ENCODE measurements at regions not wholly inside any gene's neighbourhood (a gene's known extent, or its start where the extent isn't known, plus 50 kb on each side); places are given as distances from the start of the nearest gene placed in this dataset.

DNA sequence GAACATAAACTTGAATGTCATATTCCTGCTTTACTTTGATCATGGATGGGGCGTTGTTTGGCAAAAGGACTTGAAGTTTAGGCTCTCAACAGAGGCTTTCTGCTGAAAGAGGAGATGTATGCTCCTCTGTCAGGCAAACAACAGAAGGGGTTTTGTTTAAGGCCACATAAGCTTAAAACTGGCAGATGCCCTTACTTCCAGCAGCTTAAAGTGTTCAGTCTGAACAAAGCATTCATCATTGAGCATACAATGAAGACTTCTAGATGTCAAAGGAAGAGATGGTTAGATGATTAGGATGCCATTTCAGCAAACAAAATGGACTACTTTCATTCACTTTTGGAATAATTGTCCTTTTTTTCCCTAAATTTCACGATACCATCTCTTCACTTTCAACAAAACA, 484.5 kb downstream of the SLITRK6 start:
- DNase-seq (ENCODE audit: low read depth in 2 of 3, low spot score in 2 of 3): no peak

DNA sequence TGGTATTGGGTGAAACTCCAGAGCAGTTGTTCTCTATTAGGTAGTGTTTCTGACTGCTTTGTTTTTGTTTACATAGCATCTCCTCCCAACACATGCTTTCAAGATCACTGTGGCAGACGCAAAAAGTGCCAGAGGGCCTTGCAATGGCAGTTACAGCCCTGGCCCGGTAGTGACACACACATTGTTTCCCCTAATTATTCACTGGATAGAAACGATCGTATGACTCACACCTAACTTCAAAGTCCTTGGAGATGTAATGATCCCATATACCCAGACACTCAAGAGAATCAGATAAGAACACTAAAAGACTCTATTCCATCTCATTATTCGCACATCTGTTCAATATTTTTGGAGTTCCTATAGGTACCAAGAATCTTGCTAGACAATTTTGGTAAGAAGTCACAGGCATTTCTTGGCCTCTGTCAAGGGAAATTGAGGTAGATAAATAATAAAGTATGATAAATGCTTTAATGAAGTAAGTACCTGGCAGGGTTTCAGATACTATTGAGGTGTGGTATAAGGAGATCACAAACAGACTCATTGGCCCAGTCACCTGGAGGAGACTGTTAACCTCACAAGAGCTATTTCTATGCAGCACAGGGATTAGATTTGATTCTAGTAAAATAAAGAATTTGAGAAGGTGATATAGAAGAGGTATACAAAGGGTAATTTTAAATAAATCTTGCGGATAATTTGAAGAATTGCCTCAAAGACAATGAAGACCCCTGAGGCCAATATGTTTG, 485.3 kb downstream of the SLITRK6 start:
- no peak for DNase-seq (ENCODE audit: low read depth in 2 of 3, low spot score in 2 of 3)

DNA sequence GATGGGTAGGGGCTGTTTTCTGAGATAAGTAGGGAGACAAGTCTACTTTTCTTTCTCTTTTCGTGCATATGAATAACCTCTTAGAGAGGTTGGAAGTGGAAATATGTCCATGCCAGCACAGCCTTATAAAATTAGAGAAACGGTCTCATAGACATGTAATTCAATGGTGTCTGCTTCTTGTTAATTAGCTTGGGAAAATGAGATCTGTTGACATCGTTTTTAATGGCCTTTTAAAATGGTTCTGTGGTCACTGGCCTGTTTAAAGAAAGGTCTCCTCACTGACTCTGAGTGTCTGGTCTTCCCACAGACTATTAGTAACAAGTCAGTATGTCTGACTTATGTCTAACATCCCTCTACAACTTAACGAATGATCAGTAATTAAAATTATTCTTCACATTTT, 487.1 kb downstream of the SLITRK6 start:
- DNase-seq (ENCODE audit: low read depth in 2 of 3, low spot score in 2 of 3): no peak

DNA sequence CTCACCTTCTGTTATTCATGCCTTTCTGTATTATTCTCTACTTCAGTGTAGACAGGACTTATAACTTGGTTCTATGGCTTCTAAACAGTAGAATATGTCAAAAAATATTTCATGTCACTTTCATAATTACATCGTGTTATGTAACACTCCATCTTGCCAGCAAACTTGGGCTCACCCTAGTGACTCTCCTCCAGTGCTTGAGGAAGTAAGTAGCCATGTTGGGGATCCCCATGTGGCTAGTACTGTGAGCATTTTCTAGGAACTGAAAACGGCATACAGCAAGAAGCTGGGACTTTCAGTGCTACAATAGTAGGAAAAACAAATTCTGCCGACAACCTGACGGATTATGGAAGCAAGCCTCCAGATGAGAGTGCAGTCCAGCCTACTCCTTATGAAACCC, 495.6 kb downstream of the SLITRK6 start:
- DNase-seq (ENCODE audit: low read depth in 2 of 3, low spot score in 2 of 3): no peak

DNA sequence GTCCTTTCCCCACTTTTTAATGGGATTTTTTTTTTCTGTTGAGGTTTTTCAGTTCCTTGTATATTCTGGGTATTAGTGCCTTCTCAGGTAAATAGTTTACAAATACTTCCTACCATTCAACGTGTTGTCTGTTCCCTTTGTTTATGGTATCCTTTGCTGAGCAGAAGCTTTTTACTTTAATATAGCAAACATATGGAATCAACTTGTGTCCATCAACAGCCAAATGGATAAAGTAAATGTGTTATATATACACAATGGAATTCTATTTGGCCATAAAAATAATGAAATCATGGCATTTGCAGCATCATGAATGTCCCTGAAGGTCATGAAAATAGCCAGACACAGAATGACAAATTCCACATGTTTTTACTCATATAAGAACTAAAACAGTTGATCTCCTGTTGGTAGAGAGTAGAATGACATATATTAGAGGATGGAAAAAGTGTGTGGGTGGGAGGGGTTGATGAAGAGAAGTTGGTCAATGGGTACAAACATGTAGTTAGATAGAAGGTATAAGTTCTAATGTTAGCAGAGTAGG, 500.8 kb downstream of the SLITRK6 start:
- DNase-seq (ENCODE audit: low read depth in 2 of 3, low spot score in 2 of 3): no peak

DNA sequence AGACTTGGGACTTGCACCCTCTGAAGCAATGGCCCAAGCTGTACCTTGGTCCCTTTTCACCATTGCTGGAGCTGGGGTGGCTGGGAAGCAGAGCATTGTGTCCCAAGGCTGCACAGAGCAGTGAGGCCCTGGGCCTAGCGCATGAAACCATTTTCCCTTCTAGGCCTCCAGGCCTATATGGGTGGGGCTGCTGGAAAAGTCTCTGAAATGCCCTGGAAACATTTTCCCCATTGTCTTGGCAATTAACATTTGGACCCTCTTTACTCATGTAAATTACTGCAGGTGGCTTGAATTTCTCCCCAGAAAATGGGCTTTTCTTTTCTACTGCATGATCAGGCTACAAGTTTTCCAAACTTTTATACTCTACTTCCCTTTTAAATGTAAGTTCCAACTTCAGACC, 510.5 kb downstream of the SLITRK6 start:
- DNase-seq (ENCODE audit: low read depth in 2 of 3, low spot score in 2 of 3): no peak

DNA sequence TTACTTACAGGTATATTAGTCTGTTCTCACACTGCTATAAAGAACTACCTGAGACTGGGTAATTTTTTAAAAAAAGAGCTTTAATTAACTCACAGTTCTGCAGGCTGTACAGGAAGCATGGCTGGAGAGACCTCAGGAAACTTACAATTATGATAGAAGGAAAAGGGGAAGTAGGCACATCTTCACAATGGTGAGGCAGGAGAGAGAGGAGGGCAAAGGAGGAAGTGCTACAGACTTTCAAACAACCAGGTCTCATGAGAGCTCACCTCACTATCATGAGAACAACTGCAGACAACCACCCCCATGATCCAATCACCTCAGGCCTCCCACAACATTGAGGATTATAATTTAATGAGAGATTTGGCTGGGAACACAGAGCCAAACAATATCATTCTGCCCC, 511.7 kb downstream of the SLITRK6 start:
- no peak for DNase-seq (ENCODE audit: low read depth in 2 of 3, low spot score in 2 of 3)

DNA sequence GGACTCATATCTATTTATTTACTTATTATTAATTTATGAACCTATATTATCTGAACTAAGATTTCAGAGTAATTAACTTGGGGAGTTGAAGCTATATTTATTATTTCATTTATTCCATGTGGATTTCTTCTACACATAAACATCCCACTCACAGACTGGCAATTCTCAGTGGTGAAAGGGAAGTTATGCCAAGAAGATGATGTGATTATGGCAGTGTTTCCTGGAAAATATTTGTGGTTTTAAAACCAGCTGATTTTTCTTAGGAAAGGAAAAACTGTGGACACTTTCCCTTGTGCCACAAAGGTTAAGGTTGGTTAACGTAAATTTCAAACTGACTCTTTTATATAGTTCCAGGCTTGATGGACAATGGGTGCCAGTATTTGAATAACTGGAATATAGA, 513.1 kb downstream of the SLITRK6 start:
- no peak for DNase-seq (ENCODE audit: low read depth in 2 of 3, low spot score in 2 of 3)

DNA sequence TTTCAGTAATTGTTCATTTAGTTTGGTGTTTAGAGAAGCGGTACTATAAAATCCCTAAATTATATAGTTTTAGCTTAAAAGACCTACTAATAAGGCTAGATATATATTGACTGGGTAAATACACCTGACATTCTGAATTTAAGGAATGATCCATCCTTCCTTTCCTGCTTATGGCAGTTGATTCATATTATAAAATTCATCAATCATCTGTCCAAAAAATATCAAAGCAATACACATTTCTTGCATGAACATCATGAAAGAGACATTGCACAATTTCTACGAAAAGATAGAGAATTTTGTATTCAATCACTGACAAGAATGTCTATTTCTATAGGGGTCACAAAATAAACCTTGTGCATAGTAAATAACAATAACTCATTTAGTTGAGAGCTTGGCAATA, 514.9 kb downstream of the SLITRK6 start:
- DNase-seq (ENCODE audit: low read depth in 2 of 3, low spot score in 2 of 3): no peak

DNA sequence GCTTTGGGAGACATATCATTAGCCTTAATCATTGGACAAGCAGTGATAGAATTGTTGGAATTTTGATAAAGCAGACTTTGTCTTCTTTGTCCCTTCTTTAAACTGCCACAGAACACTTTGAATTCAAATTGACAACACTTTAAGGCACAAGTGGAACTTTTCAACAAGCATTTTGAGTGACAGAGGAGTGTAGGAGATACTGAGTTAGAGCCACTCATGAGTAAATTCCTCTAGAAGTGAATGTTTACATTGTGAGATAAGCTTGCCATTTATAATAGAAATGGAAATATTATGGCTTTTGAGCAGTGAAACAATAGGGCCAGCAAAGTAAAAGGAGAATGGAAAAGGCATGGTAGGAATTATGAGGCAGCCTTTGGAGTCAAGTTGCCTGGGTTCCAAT, 515.8 kb downstream of the SLITRK6 start:
- no peak for DNase-seq (ENCODE audit: low read depth in 2 of 3, low spot score in 2 of 3)

DNA sequence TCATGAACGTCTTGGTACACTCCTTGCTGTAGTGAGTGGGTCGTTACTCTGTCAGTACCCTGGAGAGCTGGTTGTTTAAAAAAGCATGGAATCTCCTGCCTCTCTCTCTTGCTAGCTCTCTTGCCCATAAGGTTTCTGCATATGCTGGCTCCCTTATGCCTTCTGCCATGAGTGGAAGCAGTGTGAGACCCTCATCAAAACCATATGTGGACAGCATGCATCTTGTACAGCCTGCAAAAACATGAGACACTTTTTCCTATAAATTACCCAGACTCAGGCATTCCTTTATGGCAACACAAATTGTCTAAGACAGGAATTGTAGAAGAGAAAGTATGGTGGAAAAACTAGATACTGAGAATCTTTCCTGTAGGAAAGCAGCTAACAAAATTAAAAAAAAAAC, 516.3 kb downstream of the SLITRK6 start:
- no peak for DNase-seq (ENCODE audit: low read depth in 2 of 3, low spot score in 2 of 3)

DNA sequence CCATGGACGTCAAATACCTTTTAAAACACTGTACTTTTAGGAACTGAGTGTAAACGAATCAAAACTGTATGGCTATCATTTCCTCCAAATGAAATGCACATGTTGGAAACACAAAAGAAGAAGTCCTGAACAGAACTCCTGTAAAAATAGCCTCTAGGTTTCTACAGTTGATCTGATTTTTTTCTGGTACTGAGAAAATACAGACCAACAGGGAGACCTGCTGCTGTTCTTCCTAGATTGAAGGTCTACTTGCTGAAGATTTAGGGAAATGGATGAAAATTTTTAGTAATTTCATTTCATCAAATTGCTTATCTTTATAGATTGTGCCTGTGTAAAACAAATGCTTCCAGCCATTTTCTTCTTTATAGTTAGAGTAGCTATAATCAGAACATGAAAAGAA, 520.4 kb downstream of the SLITRK6 start:
- no peak for DNase-seq (ENCODE audit: low read depth in 2 of 3, low spot score in 2 of 3)

DNA sequence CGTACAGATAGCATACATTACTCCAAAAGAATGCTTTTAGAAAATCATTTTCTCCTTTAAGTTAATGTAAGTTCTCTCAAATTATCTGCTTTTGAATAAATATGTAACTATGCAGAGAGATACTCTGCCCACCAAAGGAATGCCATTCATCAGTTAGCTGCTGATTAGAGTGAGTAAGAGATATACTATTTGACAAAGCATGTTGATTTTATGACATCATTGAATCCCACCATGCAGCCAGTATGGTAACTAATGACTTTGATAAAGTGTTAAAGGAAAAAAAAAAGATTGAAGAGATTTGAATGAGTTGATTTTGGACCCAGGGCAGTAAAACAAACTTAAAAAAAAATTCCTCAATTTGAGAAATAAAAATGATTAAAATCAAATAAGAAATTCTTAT, 521.5 kb downstream of the SLITRK6 start:
- DNase-seq (ENCODE audit: low read depth in 2 of 3, low spot score in 2 of 3): no peak

DNA sequence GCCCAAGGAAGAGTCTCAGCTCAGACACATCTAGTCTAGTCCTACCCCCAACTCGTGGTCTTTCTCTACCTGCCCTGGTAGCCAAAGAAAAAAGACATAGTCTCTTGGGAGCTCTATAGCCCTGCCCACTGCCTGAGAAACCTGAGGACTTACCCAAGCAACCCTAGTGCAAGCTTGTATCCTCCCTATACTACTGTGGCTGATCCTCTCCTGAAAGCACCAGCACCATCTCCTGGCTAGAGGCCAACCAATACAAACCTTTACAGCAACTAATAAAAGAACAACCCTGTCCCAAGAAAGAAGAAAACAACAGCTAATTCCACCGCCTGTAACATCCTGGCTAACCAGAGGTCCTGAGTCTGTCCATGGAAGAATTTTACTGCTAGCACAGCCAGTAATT, 532.4 kb downstream of the SLITRK6 start:
- DNase-seq (ENCODE audit: low read depth in 2 of 3, low spot score in 2 of 3): no peak

DNA sequence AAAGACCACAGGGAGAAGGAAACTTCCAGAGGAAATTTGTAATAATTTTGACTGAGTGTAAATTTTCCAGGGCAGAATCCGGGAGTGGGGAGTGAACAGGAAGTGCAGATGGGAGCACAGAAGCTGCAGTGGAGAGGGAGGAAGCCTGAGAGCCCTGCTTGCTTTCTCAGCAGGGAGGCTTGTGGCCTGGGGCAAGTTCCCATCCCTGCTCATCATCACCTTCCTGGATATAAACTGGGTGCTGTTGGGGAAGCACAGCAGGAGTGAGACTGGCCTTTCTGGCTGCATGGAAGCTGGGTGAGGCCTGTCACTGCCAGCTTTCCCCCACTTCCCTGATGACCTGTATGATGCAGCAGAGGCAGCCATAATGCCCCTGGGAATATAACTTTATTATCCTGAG, 532.9 kb downstream of the SLITRK6 start:
- DNase-seq (ENCODE audit: low read depth in 2 of 3, low spot score in 2 of 3): no peak

DNA sequence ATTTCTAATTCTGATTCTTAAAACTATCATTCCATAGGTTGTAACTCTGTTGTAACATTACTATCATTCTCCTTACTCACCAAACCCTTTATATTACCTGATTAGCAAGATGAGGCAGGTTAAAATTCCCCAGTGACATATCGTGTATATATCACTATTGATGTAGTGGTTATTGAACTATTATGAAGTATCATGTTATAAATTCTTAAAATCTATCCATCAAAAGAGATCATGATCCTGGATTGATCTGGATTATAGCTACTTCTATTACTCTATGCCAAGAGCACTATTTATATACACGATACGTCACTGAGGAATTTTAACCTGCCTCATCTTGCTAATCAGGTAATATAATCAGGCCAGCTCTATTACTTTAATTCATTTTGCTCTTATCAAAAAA, 533.9 kb downstream of the SLITRK6 start:
- no peak for DNase-seq (ENCODE audit: low read depth in 2 of 3, low spot score in 2 of 3)

DNA sequence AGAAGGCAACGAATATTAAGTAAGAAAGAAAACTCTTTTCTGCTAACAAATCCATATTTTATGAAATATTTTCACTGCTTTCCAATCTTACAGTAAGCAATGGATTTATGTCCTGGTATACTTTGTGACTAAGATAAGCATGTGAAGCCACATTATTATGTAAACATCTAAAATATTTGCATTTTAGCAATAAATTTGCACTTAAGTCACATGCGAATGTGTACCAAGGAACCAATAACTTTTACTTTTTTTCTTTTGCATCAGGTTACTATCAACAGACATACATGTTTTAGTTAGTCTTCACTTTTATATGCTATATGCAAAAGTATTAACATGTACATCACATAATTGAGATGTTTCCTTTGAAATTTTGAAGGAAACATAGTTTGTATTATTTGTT, 536.7 kb downstream of the SLITRK6 start:
- no peak for DNase-seq (ENCODE audit: low read depth in 2 of 3, low spot score in 2 of 3)

DNA sequence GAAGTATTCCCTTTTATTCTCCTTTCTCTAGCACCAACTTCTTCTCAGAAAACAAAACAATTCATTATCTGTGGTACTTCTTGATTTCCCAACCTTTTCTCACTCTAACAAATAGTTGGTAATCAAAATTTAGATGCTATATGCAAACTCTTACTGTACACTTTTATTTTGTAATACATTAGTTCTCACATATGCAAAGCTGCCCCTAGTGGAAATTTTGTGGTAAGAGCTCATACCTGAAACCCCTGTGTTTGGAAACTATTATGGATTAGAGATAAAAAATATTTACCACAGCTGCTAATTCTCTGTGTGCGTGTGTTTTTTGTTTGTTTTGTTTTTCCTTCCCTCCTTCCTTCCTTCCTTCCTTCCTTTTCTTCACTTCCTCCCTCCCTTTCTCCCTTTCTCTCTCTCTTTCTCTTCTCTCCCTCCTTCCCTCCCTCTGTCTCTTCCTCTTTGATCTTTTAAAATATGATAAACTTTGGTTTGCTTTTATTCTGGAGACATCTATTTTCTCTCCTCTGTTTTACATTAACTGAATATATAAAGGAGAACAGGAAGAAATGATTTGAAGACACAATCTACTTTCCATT, 537.4 kb downstream of the SLITRK6 start:
- no peak for DNase-seq (ENCODE audit: low read depth in 2 of 3, low spot score in 2 of 3)

DNA sequence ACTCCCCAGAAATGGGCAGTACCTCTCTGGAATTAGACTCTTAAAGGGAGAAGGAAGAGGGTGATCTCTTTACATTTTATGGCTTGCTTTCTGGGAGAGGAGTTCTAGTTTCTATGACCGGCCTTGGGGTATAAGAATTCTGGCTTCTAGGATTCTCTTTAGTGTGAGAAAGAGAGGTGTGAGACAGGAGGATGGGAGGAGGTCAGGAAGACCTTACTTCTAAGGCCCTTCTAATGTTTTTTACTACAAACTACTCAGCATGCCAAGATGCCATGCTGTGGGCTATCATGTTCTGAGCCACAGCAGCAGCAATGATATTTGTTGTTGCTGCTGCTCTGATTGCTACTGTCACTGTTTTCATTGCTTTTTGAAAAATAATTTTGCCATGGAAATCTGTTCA, 538.3 kb downstream of the SLITRK6 start:
- no peak for DNase-seq (ENCODE audit: low read depth in 2 of 3, low spot score in 2 of 3)

DNA sequence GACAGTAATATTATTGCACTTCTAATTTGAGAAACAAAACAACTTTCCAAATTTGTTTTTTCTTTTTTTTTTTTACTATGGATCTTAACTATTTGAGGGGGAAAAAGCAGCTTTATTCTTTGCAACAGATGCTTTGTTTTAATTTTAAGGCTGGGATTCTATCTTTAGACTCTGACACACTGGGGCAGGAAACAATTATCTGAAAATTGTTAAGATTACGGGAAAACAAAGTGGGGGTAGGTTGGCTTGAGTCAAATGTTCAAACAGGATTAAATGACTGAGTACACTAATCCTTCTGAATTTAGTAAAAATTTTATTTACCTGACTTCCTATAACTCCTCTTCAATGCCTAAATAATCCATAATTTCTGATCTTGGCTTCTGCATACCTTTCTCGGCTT, 543.2 kb downstream of the SLITRK6 start:
- no peak for DNase-seq (ENCODE audit: low read depth in 2 of 3, low spot score in 2 of 3)

DNA sequence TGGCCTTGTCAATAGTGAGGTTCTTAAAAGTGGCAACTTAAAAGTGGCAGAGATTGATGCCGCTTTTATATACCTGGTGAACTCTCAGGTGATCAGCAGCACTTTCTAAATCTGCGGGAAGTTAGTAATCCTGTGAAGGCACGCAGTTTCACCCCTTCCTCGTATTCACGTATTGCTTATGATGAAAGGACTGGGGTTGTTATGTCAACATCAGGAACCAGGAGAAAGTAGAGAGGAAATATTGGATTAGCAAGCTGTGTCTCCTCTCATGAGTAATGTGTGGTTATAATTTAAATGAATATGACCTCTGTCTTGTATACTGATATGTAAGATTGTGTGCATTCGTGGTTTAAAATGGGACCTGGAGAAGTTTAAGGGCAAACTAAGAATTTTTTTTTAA, 544.6 kb downstream of the SLITRK6 start:
- DNase-seq (ENCODE audit: low read depth in 2 of 3, low spot score in 2 of 3): no peak

DNA sequence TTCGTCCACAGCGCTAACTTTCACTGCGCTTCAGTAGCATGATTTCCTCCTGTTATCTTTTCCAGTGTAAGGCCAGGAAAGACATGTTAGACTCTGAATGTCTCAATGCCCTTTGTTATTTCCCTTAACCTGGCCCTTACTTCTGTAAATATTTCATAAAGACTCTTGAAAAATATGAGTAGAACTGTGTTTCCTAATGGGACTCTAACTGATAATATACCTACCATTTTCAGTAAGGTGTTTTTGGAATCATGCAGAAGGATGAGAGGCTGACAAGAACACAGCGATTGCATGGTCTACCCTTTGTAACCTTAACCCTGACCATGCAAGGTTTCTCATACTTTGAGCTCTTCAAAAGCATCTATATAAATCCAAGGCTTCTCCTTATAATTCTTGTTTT, 550.1 kb downstream of the SLITRK6 start:
- no peak for DNase-seq (ENCODE audit: low read depth in 2 of 3, low spot score in 2 of 3)

DNA sequence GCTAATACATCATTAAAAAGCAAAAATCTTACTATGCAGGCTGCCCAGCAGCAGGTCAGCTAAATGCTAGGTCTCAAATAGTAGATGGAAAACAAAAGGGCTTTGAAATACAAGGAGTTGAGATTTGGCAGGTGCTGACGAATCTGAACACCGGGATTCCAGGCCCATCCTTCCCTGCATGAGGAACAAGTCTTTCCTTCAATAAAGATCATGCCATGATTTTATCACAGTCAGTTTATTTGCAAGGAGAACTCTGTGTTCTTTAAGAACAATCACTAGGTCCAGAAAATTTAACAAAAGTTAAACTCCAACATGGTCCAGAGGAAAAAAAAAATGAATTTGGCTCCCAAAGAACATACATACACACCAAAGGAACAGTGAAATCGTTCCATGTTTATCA, 551.4 kb downstream of the SLITRK6 start:
- DNase-seq (ENCODE audit: low read depth in 2 of 3, low spot score in 2 of 3): no peak
